EH (cell line): ENCODE measurements at regions not wholly inside any gene's neighbourhood (a gene's known extent, or its start where the extent isn't known, plus 50 kb on each side); places are given as distances from the start of the nearest gene placed in this dataset.
"Not testable (repeated sequence)": the region's sequence is repeated elsewhere in the genome, so short reads cannot be mapped to it uniquely, and the experiment has no call there.

Source experiments
- DNase-seq: peaks from one replicate; pipeline ENCODE4 v3.0.0-alpha.2; 2015; ENCODE audit warnings: low read depth

- no peak for DNase-seq
Observed at GRCh38 chr16:52787709-52788108, 240.8 kb upstream of the TOX3 start.

- DNase-seq = no peak
Observed at GRCh38 chr16:52786091-52786490, 239.1 kb upstream of the TOX3 start.

GRCh38 chr16:52785653-52786052, 238.7 kb upstream of the TOX3 start:
- DNase-seq = no peak

GRCh38 chr16:52783616-52784015, 236.7 kb upstream of the TOX3 start:
- DNase-seq = no peak

- no peak for DNase-seq
Observed at GRCh38 chr16:52781005-52781630, 234.2 kb upstream of the TOX3 start.

- no peak for DNase-seq
Observed at GRCh38 chr16:52773026-52773425, 226.1 kb upstream of the TOX3 start.

GRCh38 chr16:52770828-52771227, 223.9 kb upstream of the TOX3 start:
- no peak for DNase-seq

GRCh38 chr16:52758473-52758855, 211.5 kb upstream of the TOX3 start:
- DNase-seq = no peak

GRCh38 chr16:52757746-52758472, 211.0 kb upstream of the TOX3 start:
- no peak for DNase-seq

GRCh38 chr16:52756812-52757517, 210.0 kb upstream of the TOX3 start:
- no peak for DNase-seq

- DNase-seq = no peak
Observed at GRCh38 chr16:52755396-52755795, 208.5 kb upstream of the TOX3 start.

GRCh38 chr16:52751035-52751434, 204.1 kb upstream of the TOX3 start:
- no peak for DNase-seq

GRCh38 chr16:52748741-52749140, 201.8 kb upstream of the TOX3 start:
- no peak for DNase-seq

- no peak for DNase-seq
Observed at GRCh38 chr16:52747088-52747595, 200.2 kb upstream of the TOX3 start.

GRCh38 chr16:52743707-52744106, 196.8 kb upstream of the TOX3 start:
- no peak for DNase-seq

- DNase-seq = no peak
Observed at GRCh38 chr16:52742608-52743170, 195.7 kb upstream of the TOX3 start.

- DNase-seq = no peak
Observed at GRCh38 chr16:52742052-52742451, 195.1 kb upstream of the TOX3 start.

- no peak for DNase-seq
Observed at GRCh38 chr16:52741351-52741750, 194.4 kb upstream of the TOX3 start.

- DNase-seq = no peak
Observed at GRCh38 chr16:52740766-52741165, 193.8 kb upstream of the TOX3 start.

GRCh38 chr16:52740333-52740732, 193.4 kb upstream of the TOX3 start:
- no peak for DNase-seq

- DNase-seq = not testable (repeated sequence)
Observed at GRCh38 chr16:52738992-52739391, 192.0 kb upstream of the TOX3 start.

- DNase-seq = no peak
Observed at GRCh38 chr16:52731219-52731875, 184.4 kb upstream of the TOX3 start.
